HG02571 (cell line): ENCODE measurements at regions not wholly inside any gene's neighbourhood (a gene's known extent, or its start where the extent isn't known, plus 50 kb on each side); places are given as distances from the start of the nearest gene placed in this dataset.

ENCODE experiments used
- ATAC-seq: cut with Tn5 transposase; IDR thresholded peaks from one replicate; pipeline ENCODE4 v1.9.1; 2021; ENCODE audit warnings: mild to moderate bottlenecking, moderate library complexity; ENCODE audit not compliant: unreplicated experiment

DNA sequence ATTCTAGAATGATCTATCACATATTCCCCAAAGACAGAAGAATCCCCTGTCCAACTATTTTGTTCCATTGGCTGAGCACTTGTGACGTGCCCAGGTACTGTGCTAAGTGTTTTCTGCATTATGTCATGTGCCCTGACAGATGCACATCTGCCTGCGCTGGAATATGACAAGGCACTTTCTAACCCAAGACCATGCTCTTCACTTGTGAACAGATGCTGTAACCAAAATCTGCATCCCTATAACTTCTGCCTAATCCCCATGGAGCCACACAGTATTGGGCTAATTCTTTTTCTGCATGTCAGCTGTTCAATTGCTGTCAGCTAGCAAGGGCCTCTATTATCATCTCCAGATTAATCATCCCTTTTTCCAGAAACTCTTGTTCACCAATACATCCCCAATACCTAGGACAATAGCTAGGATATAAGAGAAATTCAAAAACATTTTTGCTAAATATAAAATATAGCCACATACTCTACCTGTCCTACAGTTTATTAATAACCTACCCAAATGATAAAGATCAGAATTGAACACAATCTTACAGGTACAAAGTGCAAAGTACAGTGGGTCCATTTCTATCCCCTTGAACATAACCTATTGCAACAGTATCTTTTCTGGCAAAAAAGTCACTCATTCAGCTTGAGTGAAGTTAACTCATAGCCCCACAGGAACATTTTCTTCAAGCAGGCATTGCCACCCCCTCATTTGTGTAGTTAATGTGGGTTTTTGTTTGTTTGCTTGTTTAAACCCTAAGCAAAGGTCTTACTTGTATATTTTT is 109.4 kb upstream of the LRRN1 start:
- ATAC-seq, result no peak

DNA sequence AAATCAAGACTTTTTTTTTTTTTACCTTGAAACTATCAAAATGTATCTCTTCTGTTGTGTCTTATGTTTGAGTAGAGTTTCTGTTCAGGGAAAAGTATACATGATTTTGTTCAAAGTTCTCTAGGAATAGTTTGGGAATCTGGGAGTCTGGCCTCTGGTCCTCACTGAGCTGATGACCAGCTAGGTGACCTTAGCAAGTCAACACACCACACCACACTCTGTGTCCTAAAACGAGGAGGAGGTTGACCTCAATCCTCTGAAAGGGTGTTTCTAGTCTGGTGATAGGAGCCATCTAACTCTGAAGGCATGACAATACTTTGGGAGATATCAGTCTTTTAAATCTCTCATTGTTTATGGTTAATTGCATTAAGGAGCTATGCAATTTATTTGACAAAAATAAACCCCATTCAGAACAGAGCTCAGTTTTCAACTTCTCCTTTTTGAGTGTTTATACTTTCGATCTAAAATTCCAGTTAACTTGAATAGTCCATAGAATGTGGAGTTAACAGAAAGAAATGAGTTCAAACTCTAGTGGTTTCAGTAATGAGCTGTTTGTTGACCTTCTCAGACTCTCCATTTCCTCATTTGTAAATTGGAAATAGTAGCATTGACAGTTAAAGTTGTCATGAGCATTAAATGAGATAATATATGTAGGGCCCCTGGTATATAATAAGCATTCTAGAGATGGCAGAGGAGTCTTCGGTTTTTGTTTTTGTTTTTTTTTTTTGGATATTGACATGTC is 112.2 kb upstream of the LRRN1 start:
- no peak for ATAC-seq

DNA sequence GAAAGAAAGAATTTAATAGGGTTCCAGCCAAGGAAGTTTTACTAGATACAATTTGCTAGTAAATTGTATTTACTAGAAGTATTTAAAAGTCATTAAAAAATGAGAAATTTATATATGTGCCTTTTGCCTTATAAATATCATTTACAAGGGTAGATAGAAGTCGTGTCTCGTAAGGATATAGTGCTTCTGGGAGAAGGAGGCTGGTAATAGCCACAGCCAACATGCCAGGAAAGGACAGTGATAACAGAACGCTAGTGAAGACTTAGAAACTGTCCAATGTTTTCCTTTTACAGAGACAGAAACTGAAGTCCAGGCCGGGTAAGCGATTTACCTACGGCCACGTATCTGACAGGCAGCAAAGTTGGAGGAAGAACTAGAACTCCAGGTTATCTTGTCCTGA is 113.5 kb upstream of the LRRN1 start:
- no peak for ATAC-seq

DNA sequence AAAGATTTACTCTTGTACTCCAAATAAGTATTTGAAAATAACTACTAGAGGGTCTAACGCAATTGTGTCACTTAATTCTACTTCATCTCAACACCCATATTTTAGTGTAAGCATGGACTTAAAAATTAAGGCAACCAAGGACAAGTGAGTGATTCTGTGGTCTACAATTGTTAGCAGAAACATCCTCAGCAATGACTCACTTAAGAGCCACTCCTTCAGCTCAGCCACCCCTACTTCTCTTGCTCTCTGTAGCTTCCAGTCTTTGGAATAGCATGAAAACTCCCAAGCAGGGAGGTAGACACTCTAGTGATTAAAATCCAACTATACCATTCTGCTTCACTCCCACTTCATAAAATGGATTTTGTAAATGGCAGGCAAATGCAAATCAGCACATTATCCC is 116.0 kb upstream of the LRRN1 start:
- ATAC-seq, result no peak

DNA sequence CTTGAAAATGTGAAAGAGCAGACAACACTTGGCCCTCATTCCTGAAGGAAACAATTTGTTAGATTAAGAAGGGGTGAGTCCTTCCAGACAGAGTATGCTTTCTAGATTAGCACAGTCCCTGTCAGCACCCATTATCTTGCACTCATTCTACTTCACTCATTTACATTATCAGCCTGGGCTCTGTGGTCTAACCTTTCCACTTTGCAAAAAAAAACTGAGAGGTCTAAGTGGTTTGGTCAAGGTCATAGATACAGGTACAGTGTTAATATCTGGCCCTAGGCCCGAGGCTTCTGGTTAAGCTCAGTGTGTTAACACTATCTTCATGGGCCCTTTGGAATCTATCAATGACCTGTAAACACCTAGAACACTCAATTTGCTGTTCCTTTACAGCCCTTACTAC is 123.4 kb upstream of the LRRN1 start:
- ATAC-seq, result no peak

DNA sequence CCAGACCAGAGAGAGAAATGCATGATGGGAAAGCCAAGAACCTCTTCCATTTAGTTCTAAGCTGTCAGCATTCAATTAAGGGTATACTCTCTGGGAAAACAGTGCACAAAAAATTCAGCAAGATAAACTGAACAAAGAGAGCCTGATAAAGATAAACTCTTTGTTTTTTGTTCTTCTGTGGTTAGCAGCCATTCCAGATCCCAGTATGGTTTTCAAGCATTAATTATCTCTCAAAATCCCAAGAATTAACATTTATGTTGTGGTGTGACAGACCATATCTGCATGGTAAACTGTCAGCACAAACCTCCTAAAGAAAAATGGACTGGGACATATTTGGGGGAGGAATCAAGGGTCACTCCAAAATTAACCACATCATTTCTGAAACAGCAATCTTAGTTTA is 124.0 kb upstream of the LRRN1 start:
- no peak for ATAC-seq

DNA sequence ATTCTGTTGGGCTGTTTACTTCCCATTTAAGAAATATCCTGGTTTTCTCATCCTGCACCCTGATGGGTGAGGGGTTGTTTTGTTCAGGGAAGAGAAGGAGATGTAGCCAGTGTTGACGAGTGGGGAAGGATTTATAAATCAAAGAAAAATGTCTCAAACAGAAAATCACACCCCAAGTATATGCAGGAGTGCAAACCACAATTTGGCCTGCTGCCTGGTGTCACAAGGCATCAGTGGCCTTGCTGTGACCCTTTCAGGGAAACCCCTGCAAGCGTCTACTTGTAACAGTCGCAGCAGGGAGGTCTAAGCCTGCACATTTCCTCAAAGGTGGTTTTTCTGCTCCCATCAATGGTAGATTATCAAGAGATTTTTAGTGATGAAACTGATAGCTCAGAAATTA is 132.6 kb upstream of the LRRN1 start:
- peak; percentile 98 for ATAC-seq

DNA sequence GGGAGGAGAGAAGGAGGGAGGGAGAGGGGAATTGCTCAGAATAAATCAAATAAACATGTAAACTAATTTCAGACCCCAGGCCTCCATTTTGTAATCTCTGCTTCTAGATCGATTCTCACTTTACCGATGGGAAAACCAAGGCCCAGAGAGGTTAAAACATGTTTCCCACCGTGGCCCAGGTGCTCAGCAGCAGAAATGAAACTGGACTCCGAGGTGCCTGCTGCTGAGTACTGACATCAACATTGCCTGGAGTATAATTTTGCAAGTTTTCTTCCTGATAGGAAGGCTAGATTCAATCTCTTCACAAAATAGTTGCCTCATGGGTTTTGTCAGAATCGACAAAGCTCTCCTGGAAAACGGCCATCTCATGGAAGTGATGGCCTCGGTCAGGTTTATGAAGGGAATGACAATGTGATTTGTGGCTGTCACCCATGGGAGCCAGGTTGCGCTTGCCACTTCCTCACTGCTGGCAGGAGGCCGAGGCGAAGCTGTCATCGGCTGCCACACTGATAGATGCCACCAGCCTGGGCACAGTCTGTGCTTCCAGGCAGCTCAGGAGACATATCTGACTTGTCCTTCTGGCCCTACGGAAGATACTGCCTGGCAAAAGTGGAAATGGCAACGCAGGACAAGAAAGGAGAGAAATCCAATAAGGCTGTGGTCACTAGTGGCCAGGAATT is 133.1 kb upstream of the LRRN1 start:
- ATAC-seq, result peak; percentile 42

DNA sequence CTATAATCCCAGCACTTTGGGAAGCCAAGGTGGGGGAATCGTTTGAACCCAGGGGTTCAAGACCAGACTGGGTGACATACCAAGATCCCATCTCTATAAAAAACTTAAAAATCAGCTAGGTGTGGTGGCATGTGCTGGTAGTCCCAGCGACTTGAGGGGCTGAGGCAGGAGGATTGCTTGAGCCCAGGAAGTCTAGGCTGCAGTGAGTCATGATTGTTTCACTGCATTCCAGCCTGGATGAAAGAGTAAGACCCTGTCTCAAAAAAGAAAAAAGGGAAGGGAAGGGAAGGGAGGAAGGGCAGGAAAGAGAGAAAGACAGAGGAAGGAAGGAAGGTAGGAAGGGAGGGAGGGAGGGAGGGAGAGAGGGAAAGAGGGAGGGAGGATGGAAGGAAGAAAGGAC is 133.7 kb upstream of the LRRN1 start:
- ATAC-seq, result no peak

DNA sequence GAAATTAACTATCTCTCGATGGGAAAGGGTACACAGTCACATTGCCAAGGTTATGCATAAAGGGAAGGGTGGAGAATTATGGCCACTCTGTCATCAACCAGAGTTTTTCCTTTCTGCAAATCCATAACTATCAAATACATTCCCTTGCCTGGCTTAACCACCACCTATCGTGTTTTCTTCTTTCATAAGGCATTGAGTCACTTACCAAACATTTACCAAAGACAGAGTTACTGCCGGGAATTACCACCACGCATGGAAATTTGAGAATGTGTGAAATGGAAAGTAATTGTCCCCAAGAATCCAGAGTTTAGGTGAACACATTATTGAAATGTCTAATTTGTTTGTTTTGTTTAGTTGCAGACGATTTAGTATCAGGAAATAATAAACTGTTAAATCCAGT is 134.3 kb upstream of the LRRN1 start:
- ATAC-seq, result no peak

DNA sequence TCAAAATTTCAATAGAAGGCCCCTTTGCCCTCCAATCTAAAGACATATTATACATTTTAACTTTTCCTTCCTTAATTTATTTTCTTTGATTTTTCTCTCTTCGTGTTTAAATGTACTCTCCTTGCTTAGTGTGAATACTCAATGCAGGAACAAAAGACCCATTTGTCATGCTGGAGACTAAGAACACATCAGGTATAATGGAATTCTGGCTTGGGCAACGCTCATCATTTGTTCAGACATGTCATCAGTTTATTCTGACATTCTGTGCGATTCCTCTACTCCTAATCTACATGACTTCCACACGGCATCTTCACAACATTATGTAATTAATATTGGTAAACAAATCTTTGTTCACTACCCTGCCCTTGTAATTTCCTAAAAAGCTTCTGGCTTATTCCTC is 136.6 kb upstream of the LRRN1 start:
- ATAC-seq, result no peak

DNA sequence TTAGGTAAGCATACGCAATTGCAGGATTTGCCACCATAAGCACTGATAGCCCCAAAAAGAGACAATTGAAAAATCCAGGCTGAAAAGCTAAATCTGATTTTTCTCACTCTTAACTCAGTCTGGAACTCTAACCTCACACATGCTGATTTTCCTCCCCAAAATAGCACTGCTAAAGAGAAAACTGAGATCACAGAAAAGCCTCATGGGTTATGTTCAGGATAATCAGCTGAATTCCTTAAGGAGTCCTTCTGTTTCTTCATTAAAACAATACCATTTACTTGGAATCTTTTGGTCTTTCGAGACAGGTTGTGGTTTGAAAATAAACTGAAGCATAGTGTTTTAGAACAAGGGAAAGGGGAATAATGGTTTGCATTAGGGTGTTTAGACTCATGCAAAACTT is 144.3 kb upstream of the LRRN1 start:
- ATAC-seq, result no peak

DNA sequence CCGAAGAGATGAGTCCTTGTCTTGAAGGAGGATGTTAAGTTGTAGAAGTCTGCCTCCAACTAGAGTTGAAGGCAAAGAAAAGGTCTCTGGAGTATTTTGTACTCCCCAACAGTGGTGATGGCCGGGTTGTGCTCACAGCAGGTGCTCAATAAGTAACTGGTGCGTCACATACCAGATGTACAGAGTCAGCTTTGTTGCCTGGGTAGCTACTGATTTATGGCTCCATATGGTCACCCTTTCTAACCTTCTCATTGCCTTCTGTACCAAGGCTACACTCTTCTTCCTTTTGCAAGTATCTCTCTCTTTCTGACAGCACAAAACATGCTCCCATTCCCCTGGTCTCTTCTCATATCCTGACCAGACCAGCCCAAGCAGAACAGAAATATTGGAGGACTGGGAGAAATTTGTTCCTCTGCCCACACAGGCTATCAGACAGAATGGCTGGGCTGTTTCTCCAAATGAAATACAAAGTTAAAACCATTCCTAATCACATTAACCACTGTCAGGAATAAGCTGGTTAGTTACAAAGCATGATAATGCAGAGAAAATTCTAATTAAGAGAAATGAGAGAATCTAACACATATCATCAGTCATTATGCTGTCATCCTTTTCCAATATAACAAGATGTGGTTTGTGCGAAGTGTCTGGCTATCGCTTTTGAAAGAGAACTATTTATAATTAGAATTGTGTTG is 150.1 kb upstream of the LRRN1 start:
- ATAC-seq, result no peak

DNA sequence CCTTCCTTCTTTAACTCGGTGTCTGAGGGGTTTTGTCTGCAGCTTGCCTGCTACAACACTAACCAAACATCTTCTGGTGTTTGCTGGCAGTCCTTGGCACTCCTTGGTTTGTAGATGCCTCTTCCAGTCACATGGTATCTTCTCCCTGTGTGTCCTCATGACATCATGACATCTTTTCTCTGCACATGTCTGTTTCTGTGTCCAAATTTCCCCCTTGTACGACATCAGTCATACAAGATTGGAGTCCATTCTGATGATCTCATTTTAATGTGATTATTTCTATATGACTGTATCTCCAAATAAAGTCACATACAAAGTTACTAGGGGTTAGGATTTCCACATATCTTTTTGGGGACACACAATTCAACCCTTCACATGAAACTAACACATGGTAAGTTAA is 152.3 kb upstream of the LRRN1 start:
- no peak for ATAC-seq

DNA sequence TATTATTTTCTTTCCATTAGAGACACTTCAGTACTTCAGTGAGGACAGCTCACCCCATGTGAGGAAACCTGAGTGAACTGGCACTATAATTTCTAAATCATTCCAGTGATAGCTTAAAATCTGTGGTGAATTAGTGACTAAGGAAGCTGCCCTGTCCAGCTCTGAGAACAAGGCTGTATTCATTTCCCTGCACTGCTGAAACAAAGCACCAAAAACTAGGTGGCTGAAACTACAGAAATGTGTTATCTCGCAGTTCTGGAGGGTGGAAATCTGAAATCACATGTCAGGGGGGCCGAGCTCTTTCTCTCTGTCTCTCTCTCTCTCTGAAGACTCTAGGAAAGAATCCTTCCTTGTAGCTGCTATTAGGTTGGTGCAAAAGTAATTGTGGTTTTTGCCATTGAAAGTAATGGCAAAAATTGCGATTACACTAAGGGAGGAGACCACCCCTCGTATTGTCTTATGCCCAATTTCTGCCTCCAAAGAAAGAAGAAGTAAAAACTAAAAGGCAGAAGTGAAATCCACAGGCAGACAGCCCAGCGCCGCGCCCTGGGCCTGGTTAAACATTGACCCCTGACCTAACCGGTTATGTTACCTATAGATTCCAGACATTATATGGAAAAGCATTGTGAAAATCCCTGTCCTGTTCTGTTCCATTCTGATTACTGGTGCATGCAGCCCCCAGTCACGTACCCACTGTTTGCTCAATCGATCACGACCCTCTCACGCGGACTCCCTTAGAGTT is 153.0 kb upstream of the LRRN1 start:
- ATAC-seq, result peak; percentile 81

DNA sequence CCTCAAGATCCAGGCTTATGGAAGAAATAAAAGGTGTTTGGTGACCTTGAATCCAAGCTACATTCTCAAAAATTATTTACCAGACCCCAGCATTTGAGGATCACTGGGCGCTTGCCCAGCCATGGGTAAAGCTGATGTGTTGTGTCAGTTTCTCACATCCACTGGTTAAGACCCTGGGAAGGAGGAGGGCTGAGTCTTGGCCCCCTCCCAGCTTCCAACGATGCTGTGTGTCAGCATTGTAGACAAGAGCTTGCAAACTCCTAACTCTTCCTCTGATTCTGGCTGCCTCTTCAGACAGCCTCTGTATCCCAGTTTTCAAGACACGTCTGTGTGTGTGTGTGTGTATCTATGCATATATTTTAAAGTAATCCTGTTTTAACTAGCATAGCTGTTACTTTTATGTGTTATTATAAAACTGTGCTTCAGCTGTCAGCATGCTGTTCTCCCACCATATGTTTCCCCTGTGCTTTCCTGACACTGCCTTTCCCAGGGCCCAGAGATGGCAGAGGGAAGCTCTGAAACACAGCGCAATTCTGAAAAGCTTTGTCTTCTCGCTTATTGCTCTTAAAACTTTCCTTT is 157.3 kb upstream of the LRRN1 start:
- no peak for ATAC-seq

DNA sequence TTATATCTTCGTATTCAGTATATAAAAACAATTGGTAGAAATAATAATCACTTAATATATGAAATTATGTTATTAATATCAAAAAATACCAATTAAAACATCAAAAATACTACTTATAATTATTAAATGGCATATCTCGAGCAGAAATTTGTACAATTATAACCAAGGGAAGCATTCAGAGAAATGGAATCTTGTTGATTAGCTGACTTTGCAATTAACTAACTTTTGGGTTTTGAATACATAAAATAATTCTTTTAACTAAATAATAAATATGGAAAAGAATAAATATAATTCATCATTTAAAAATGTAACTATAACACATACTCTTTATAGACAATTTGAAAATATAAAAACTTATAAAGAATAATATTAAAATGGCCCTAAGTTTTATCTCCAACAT is 160.2 kb upstream of the LRRN1 start:
- ATAC-seq, result no peak

DNA sequence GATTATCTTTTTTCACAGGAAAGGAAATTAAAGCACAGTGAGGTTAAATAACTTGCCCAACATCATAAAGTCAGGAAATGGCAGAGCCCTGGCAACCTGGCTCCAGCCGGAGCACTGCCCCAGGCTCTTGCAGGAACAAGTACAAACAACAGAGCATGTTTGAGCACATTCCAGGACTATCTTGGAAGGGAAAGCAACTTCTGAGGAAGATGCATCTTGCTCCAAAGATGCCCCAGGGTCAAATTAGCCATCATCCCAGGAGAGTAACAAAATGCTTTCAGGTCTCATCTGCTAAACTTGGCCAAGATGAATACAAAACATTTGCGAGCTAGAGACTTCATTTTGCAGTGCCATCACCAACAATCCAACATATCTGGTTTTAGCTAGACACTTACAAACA is 162.4 kb upstream of the LRRN1 start:
- ATAC-seq, result no peak

DNA sequence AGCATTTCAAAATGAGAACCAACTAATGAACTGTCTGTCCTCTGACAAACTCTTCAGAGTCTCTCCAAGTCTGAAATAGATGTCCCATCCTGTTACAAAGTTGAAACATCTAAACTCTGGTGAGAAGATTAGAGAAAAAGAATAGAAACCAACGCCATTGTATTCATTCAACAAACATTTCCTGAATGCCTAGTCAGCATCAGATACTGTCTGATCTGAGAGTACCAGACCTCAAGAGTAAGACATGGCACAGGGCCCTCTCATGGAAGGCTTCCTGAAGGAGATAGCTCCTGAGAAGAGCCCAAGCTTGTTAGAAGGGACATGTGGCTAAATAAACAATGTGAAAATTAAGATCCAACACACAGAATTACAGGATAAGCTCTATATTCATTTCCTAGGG is 164.1 kb upstream of the LRRN1 start:
- no peak for ATAC-seq

DNA sequence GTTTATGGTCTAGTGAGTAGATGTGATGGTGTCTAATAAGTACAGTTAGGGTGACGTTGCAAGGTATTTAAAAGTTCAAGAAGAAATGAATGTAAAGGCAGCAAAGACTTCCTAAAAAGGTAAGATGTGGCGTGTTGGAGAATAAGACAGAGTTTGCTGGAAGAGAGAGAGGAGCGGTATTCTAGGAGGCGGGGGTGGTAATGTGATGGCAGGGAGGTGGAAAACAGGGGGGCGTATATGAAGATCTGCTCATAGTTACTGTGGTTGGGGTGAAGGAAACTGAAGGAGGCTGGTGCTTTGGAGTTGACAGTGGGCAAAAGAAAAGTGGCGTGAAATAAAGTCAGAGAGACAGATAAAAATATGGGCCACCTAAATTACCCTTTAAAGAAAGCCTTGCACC is 164.9 kb upstream of the LRRN1 start:
- no peak for ATAC-seq
